ENCODE measurements at regions not wholly inside any gene's neighbourhood (a gene's known extent, or its start where the extent isn't known, plus 50 kb on each side); places are given as distances from the start of the nearest gene placed in this dataset.

DNA sequence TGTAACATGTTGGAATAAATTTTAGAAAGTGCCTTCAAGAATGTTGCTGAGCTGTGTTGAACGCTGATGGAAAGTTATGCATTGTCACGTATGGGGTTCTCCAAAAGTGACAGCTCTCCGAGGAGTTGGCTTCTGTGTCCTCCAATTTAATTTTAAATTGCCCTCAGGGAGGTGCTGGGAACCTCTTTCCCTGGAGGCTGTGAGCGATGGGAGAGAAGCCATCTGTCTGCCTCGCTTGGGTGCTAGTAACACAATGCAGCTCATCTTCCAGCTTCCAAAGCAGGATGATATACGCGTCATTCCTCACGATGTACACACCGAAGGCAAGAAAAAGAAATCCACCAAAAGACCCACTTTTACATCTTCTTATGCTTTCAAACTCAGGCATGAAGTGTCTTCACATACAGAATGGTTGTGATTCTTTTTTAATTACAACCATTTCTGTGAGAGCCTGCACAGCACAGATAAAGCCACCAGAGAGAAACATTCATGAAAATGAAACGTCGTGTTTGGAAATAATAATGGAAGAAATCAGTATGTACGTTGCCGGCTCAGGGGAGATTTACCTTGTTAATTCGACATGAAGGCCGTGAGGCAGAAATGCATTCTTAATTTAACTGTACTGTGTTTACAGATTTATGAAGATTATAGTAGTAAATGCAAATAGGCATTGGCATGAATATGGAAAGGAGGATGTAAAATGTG lies 218.9 kb downstream of the ASMT start:
- no peak for TF ChIP-seq RNF2 (IDR thresholded peaks at IDR 0.05; ENCODE audit: borderline replicate concordance, low read depth)
- TF ChIP-seq NPAS2 (CRISPR knock-in tag; IDR thresholded peaks at IDR 0.05; ENCODE audit: borderline replicate concordance): no peak
- no peak for TF ChIP-seq MYC (IDR thresholded peaks at IDR 0.05; ENCODE audit: borderline replicate concordance, low read length)
- no peak for TF ChIP-seq POLR2A (IDR thresholded peaks at IDR 0.05; ENCODE audit: low read length)
- TF ChIP-seq MAZ (IDR thresholded peaks at IDR 0.05; ENCODE audit: borderline replicate concordance, low read depth, low read length): no peak
- TF ChIP-seq, protein P1, sequence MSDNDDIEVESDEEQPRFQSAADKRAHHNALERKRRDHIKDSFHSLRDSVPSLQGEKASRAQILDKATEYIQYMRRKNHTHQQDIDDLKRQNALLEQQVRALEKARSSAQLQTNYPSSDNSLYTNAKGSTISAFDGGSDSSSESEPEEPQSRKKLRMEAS (IDR thresholded peaks at IDR 0.05): no peak
- TF ChIP-seq, protein P2, sequence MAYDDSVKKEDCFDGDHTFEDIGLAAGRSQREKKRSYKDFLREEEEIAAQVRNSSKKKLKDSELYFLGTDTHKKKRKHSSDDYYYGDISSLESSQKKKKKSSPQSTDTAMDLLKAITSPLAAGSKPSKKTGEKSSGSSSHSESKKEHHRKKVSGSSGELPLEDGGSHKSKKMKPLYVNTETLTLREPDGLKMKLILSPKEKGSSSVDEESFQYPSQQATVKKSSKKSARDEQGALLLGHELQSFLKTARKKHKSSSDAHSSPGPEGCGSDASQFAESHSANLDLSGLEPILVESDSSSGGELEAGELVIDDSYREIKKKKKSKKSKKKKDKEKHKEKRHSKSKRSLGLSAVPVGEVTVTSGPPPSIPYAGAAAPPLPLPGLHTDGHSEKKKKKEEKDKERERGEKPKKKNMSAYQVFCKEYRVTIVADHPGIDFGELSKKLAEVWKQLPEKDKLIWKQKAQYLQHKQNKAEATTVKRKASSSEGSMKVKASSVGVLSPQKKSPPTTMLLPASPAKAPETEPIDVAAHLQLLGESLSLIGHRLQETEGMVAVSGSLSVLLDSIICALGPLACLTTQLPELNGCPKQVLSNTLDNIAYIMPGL (CRISPR knock-in tag; IDR thresholded peaks at IDR 0.05; ENCODE audit: borderline replicate concordance): no peak
- TF ChIP-seq, protein P3, sequence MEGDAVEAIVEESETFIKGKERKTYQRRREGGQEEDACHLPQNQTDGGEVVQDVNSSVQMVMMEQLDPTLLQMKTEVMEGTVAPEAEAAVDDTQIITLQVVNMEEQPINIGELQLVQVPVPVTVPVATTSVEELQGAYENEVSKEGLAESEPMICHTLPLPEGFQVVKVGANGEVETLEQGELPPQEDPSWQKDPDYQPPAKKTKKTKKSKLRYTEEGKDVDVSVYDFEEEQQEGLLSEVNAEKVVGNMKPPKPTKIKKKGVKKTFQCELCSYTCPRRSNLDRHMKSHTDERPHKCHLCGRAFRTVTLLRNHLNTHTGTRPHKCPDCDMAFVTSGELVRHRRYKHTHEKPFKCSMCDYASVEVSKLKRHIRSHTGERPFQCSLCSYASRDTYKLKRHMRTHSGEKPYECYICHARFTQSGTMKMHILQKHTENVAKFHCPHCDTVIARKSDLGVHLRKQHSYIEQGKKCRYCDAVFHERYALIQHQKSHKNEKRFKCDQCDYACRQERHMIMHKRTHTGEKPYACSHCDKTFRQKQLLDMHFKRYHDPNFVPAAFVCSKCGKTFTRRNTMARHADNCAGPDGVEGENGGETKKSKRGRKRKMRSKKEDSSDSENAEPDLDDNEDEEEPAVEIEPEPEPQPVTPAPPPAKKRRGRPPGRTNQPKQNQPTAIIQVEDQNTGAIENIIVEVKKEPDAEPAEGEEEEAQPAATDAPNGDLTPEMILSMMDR (IDR thresholded peaks at IDR 0.05): no peak
- TF ChIP-seq MAFK (IDR thresholded peaks at IDR 0.05; ENCODE audit: partially characterized antibody): no peak
- no peak for TF ChIP-seq RCOR1 (IDR thresholded peaks at IDR 0.05; ENCODE audit: low read depth, low read length)
- TF ChIP-seq SMC3 (IDR thresholded peaks at IDR 0.05): no peak
